Activated CD8-positive, alpha-beta memory T cell treated with anti-CD3 and anti-CD28 coated beads, Interleukin-2, amount 50 U/mL, for 1 hour (primary cell): ENCODE measurements at regions not wholly inside any gene's neighbourhood (a gene's known extent, or its start where the extent isn't known, plus 50 kb on each side); places are given as distances from the start of the nearest gene placed in this dataset.

Experiments used
- DNase-seq: peaks from one replicate; pipeline ENCODE4 v3.0.0-alpha.2; 2020; ENCODE audit errors: extremely low read depth

- DNase-seq: no peak
Observed at GRCh38 chr11:10930224-10930971, 72.5 kb upstream of the ZBED5 start.

GRCh38 chr11:10927538-10927937 is 69.7 kb upstream of the ZBED5 start:
- no peak for DNase-seq

GRCh38 chr11:10926801-10927211 is 69.0 kb upstream of the ZBED5 start:
- DNase-seq: no peak

GRCh38 chr11:10925149-10925926 is 67.5 kb upstream of the ZBED5 start:
- no peak for DNase-seq

GRCh38 chr11:10923882-10924281 is 66.0 kb upstream of the ZBED5 start:
- no peak for DNase-seq

- DNase-seq: no peak
Observed at GRCh38 chr11:10922892-10923291, 65.0 kb upstream of the ZBED5 start.

GRCh38 chr11:10920875-10921274 is 63.0 kb upstream of the ZBED5 start:
- no peak for DNase-seq

- no peak for DNase-seq
Observed at GRCh38 chr11:10920205-10920604, 62.4 kb upstream of the ZBED5 start.

GRCh38 chr11:10918698-10919097 is 60.8 kb upstream of the ZBED5 start:
- DNase-seq: no peak

GRCh38 chr11:10918275-10918674 is 60.4 kb upstream of the ZBED5 start:
- no peak for DNase-seq

GRCh38 chr11:10917802-10918201 is 59.9 kb upstream of the ZBED5 start:
- DNase-seq: no peak

GRCh38 chr11:10916665-10917064 is 58.8 kb upstream of the ZBED5 start:
- DNase-seq: no peak

- DNase-seq: no peak
Observed at GRCh38 chr11:10914050-10914449, 56.2 kb upstream of the ZBED5 start.

GRCh38 chr11:10913075-10913474 is 55.2 kb upstream of the ZBED5 start:
- no peak for DNase-seq

GRCh38 chr11:10911907-10912306 is 54.1 kb upstream of the ZBED5 start:
- DNase-seq: no peak

GRCh38 chr11:10909141-10909883 is 51.5 kb upstream of the ZBED5 start:
- no peak for DNase-seq

GRCh38 chr11:10908215-10908951 is 50.5 kb upstream of the ZBED5 start:
- no peak for DNase-seq
